K562 (cell line): ENCODE measurements at regions not wholly inside any gene's neighbourhood (a gene's known extent, or its start where the extent isn't known, plus 50 kb on each side); places are given as distances from the start of the nearest gene placed in this dataset.

ENCODE experiments used
- ATAC-seq: fragments of 200-7000 bp; cut with Tn5 transposase; 3 replicates; pipeline ENCODE4 v1.9.1; 2020; ENCODE audit warnings: moderate library complexity
- BruUV-seq: library from RNA; stranded (reverse); fragments of 400-500 nt; replicated peaks from 2 replicates; lab custom pipeline; 2021; lab: Mats Ljungman, UMichigan
- CTCF ChIA-PET: fragments of 300-600 bp; formaldehyde crosslinking; extraction: SDS; loops from one replicate; lab custom pipeline; 2021; ENCODE audit warnings: low intra/inter-chr PET ratio; lab: Yijun Ruan, JAX
- POLR2A ChIA-PET: fragments of 300-600, 350-650 bp; sonication (Branson Sonifier 250); formaldehyde crosslinking; extraction: SDS; loops from one replicate; lab custom pipeline; 2021; ENCODE audit warnings: antibody characterized with exemption, inconsistent platforms; lab: Yijun Ruan, JAX
- DNase-seq, 4 experiments: peaks; one replicate each; pipeline versions ENCODE4 v3.0.0 to v3.0.0-alpha.2; 2011 to 2018; ENCODE audit warnings: low spot score in 3 of 4, mixed read lengths in 3 of 4; ENCODE audit errors: extremely low read depth in 1 of 4
- FAIRE-seq: peaks from 2 replicates; lab custom pipeline; 2011; peaks lifted over from hg19 to GRCh38; lab: Jason Lieb, UNC
- H2AFZ ChIP-seq: 2 replicates; pipeline ENCODE4 v1.6.0; 2011; ENCODE audit warnings: low read depth, low read length, control low read depth, inconsistent platforms
- H3K27ac ChIP-seq: fragments of 200-600 bp; 3 replicates; pipeline ENCODE4 v1.8.0; 2011; ENCODE audit warnings: low read depth, mild to moderate bottlenecking, control low read depth, inconsistent platforms, low read length, moderate library complexity, mixed read lengths; ENCODE audit errors: extremely low read depth
- H3K27me3 ChIP-seq, 2 experiments: fragments of 300-600 bp in 1 of 2; 2 replicates in 1 of 2; 3 replicates in 1 of 2; pipeline versions ENCODE4 v1.6.0 to v1.8.0; 2011; ENCODE audit warnings: inconsistent platforms in 2 of 2, low read length in 2 of 2, mild to moderate bottlenecking in 1 of 2, mixed read lengths in 1 of 2, moderate library complexity in 1 of 2; ENCODE audit not compliant: control insufficient read depth in 2 of 2, insufficient read depth in 2 of 2
- H3K36me3 ChIP-seq: fragments of 300-600 bp; 3 replicates; pipeline ENCODE4 v1.8.0; 2011; ENCODE audit warnings: mild to moderate bottlenecking, low read length, inconsistent platforms; ENCODE audit not compliant: control insufficient read depth, insufficient read depth
- H3K4me1 ChIP-seq, 2 experiments: fragments of 200-600 bp in 1 of 2; replicated peaks in 1 of 2; 2 replicates in 1 of 2; 3 replicates in 1 of 2; pipeline versions ENCODE4 v1.5.1 to v1.8.0; 2011; ENCODE audit warnings: inconsistent platforms in 2 of 2, low read length in 2 of 2, mild to moderate bottlenecking in 1 of 2, mixed read lengths in 1 of 2, moderate library complexity in 1 of 2; ENCODE audit not compliant: control insufficient read depth in 2 of 2, insufficient read depth in 2 of 2
- H3K4me2 ChIP-seq: 2 replicates; pipeline ENCODE4 v1.6.1; 2011; ENCODE audit warnings: low read length, control low read depth, inconsistent platforms, mixed read lengths; ENCODE audit not compliant: insufficient read depth
- H3K4me3 ChIP-seq: fragments of 200-600 bp; sonication (generic), shearing (Covaris generic); 2 replicates; pipeline ENCODE4 v1.5.1; 2016; ENCODE audit warnings: control low read depth, inconsistent platforms
- H3K79me2 ChIP-seq: fragments of 200-600 bp; 3 replicates; pipeline ENCODE4 v1.8.0; 2011; ENCODE audit warnings: low read length, inconsistent platforms; ENCODE audit not compliant: control insufficient read depth, insufficient read depth
- H3K9ac ChIP-seq, 2 experiments: 2 replicates each; pipeline versions ENCODE4 v1.6.0 to v1.6.1; 2011; ENCODE audit warnings: low read depth in 2 of 2, low read length in 2 of 2, control low read depth in 1 of 2, inconsistent platforms in 1 of 2, mild to moderate bottlenecking in 1 of 2, mixed read lengths in 1 of 2; ENCODE audit not compliant: insufficient read depth in 1 of 2
- H3K9me1 ChIP-seq: one replicate; pipeline ENCODE4 v1.6.0; 2011; ENCODE audit warnings: inconsistent platforms, mild to moderate bottlenecking, low read length, moderate library complexity; ENCODE audit not compliant: control insufficient read depth, insufficient read depth
- H3K9me3 ChIP-seq: replicated peaks from 2 replicates; pipeline ENCODE4 v1.5.1; 2011; ENCODE audit warnings: low read depth, low read length, inconsistent platforms; ENCODE audit not compliant: control insufficient read depth, insufficient read depth
- H4K20me1 ChIP-seq: replicated peaks from 2 replicates; pipeline ENCODE4 v1.6.1; 2011; ENCODE audit warnings: low read length, inconsistent platforms, mixed read lengths; ENCODE audit not compliant: control insufficient read depth, insufficient read depth
- ATF7 ChIP-seq: fragments of 450-650 bp; IDR thresholded peaks from 2 replicates; pipeline ENCODE4 v1.7.1; 2014; ENCODE audit warnings: mild to moderate bottlenecking, moderate library complexity
- DDX20 ChIP-seq: fragments of 450-650 bp; IDR thresholded peaks from 2 replicates; pipeline ENCODE4 v1.6.1; 2016; ENCODE audit warnings: missing genetic modification characterization, low read depth, mild to moderate bottlenecking, missing compliant biosample characterization, moderate library complexity
- GTF2B ChIP-seq: IDR thresholded peaks from 2 replicates; pipeline ENCODE4 v1.6.1; 2011; ENCODE audit not compliant: insufficient read length; ENCODE audit errors: extremely low read depth
- HDAC1 ChIP-seq, 2 experiments: fragments of 450-650 bp; IDR thresholded peaks; 2 replicates each; pipeline ENCODE4 v1.6.1; 2016 to 2017; ENCODE audit warnings: inconsistent platforms in 1 of 2, mild to moderate bottlenecking in 1 of 2, moderate library complexity in 1 of 2
- HMGN3 ChIP-seq: IDR thresholded peaks from 2 replicates; pipeline ENCODE4 v1.6.1; 2011; ENCODE audit warnings: borderline replicate concordance, low read depth, mild to moderate bottlenecking, mixed read lengths, low read length; ENCODE audit not compliant: insufficient read length; ENCODE audit errors: extremely low read depth
- MCM5 ChIP-seq: fragments of 450-650 bp; IDR thresholded peaks from 2 replicates; pipeline ENCODE4 v1.6.1; 2016; ENCODE audit warnings: low read depth
- MTA3 ChIP-seq: fragments of 450-650 bp; formaldehyde crosslinking; IDR thresholded peaks from 2 replicates; pipeline ENCODE4 v1.6.1; 2017; ENCODE audit warnings: mild to moderate bottlenecking, borderline replicate concordance
- PRDM10 ChIP-seq: fragments of 450-650 bp; IDR thresholded peaks from 2 replicates; pipeline ENCODE4 v1.6.1; 2018; ENCODE audit not compliant: partially characterized antibody
- SIN3A ChIP-seq, 2 experiments: fragments of 150-350 bp in 1 of 2; IDR thresholded peaks; 2 replicates each; pipeline ENCODE4 v1.6.1; 2011 to 2016; ENCODE audit warnings: borderline replicate concordance in 2 of 2, low read depth in 2 of 2, low read length in 2 of 2, mild to moderate bottlenecking in 2 of 2, moderate library complexity in 2 of 2; ENCODE audit not compliant: control insufficient read depth in 1 of 2
- TAL1 ChIP-seq: fragments of 450-650 bp; IDR thresholded peaks from 2 replicates; pipeline ENCODE4 v1.6.1; 2016; ENCODE audit warnings: mild to moderate bottlenecking
- TFAP4 ChIP-seq: sonication (generic); formaldehyde crosslinking; IDR thresholded peaks from 2 replicates; pipeline ENCODE4 v1.8.0; 2022; ENCODE audit warnings: missing genetic modification reagents, mild to moderate bottlenecking, moderate library complexity, borderline replicate concordance
- ZBTB2 ChIP-seq: fragments of 450-650 bp; IDR thresholded peaks from 2 replicates; pipeline ENCODE4 v1.6.1; 2016; ENCODE audit warnings: antibody characterized with exemption
- ZNF232 ChIP-seq: sonication (generic); formaldehyde crosslinking; IDR thresholded peaks from 2 replicates; pipeline ENCODE4 v1.8.0; 2022; ENCODE audit warnings: mild to moderate bottlenecking, missing genetic modification reagents
- WGBS: fragments of 100-300 bp; shearing (Covaris generic); methylation state at CpG from one replicate; pipeline ENCODE4 v1.1.6; 2016; ENCODE audit warnings: low coverage, mixed read lengths; ENCODE audit not compliant: insufficient coverage; ENCODE audit errors: missing lambda C conversion rate; 5-methylcytosine and 5-hydroxymethylcytosine counted together
- in situ Hi-C: fragments of 300-500 bp; cut with MboI; formaldehyde crosslinking; loops from 4 replicates; pipeline ENCODE4 v1.15.0; 2018; ENCODE audit warnings: inconsistent platforms, mixed read lengths
- intact Hi-C: fragments of 100-400 bp; cut with micrococcal nuclease; formaldehyde crosslinking; loops from 2 replicates; pipeline ENCODE4 v1.14.2; 2022

GRCh38 chrX:3468031-3468430 lies 121.6 kb upstream of the MXRA5 start (continued):
- no peak for TF ChIP-seq PRDM10
- no peak for TF ChIP-seq MTA3

- no peak for FAIRE-seq
- Histone ChIP-seq H3K27ac (no peak overlapping the region), H3K79me2 (no peaks in the 10 kb centered on the region), H3K27me3 (no peaks in the 10 kb centered on the region), H3K9me1 (no peaks in the 10 kb centered on the region), H3K4me2 (no peak overlapping the region), H4K20me1 (no peaks in the 10 kb centered on the region), H3K9ac (no peak overlapping the region), H3K4me3 (no peak overlapping the region), H3K9me3 (no peaks in the 10 kb centered on the region), H3K36me3 (no peaks in the 10 kb centered on the region), H2AFZ (no peak overlapping the region), H3K4me1 (no peaks in the 10 kb centered on the region)
- ATAC-seq = no peak
- WGBS = 0% methylated on average over 5 of the region's 5 CpGs
- TF ChIP-seq ZNF232 (CRISPR knock-in tag) = no peak
- TF ChIP-seq HDAC1 (IDR thresholded peaks at IDR 0.05) = no peak
- TF ChIP-seq ATF7 = no peak
- no peak for TF ChIP-seq TFAP4 (CRISPR knock-in tag)
- no peak for TF ChIP-seq GTF2B
- TF ChIP-seq ZBTB2 = no peak
- TF ChIP-seq DDX20 (tag) = no peak
- no peak for TF ChIP-seq TAL1
- no peak for TF ChIP-seq HMGN3
- no peak for TF ChIP-seq MCM5
- TF ChIP-seq SIN3A (IDR thresholded peaks at IDR 0.05; ENCODE audit: borderline replicate concordance in 2 of 2, control insufficient read depth in 1 of 2, low read depth in 2 of 2, low read length in 2 of 2) = no peak
- intact Hi-C loops = no loop called here
- ChIA-PET POLR2A (no interaction called here), CTCF (no interaction called here)
- no peak for DNase-seq
- BruUV-seq = no TSS peak
- in situ Hi-C loops = no loop called here
These were observed 118.6 kb upstream of the MXRA5 start for GRCh38 chrX:3465017-3465416.
